OCI-LY3 (cell line): ENCODE measurements at regions not wholly inside any gene's neighbourhood (a gene's known extent, or its start where the extent isn't known, plus 50 kb on each side); places are given as distances from the start of the nearest gene placed in this dataset.

Source experiments
- EZH2phosphoT487 ChIP-seq: fragments of 200-600 bp; shearing (Covaris generic); IDR thresholded peaks from 2 replicates; pipeline ENCODE4 v1.6.1; 2018; ENCODE audit warnings: antibody characterized with exemption, mixed run types, low read depth
- TF ChIP-seq, protein P1 (sequence below): fragments of 200-600, 300-600 bp; sonication (generic); IDR thresholded peaks from 2 replicates; pipeline ENCODE4 v1.5.1; 2014; ENCODE audit warnings: antibody characterized with exemption, low read length, low read depth

DNA sequence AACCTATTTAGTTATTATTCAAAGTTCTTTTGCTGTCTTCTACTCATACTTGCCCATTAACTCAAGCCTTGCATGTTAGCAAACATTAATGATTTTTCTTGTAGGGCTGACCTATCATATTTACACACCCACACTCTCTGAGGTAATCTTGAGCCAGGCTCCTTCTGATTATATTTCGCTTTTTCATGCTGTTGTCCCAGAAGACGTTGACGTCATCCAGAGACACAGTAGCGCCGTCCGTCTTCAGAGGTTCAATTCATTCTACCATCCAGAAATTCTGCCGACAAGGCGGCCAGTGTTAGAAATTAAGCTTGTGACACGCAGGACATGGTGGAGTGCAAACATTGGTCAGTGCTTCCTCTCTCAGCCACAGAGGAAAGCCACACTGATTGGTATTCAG, 584.7 kb downstream of the BMP2 start:
- TF ChIP-seq, protein P1, sequence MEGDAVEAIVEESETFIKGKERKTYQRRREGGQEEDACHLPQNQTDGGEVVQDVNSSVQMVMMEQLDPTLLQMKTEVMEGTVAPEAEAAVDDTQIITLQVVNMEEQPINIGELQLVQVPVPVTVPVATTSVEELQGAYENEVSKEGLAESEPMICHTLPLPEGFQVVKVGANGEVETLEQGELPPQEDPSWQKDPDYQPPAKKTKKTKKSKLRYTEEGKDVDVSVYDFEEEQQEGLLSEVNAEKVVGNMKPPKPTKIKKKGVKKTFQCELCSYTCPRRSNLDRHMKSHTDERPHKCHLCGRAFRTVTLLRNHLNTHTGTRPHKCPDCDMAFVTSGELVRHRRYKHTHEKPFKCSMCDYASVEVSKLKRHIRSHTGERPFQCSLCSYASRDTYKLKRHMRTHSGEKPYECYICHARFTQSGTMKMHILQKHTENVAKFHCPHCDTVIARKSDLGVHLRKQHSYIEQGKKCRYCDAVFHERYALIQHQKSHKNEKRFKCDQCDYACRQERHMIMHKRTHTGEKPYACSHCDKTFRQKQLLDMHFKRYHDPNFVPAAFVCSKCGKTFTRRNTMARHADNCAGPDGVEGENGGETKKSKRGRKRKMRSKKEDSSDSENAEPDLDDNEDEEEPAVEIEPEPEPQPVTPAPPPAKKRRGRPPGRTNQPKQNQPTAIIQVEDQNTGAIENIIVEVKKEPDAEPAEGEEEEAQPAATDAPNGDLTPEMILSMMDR = no peak
- TF ChIP-seq EZH2phosphoT487 = no peak
